Astrocyte (in vitro differentiated cells and primary cell): ENCODE measurements at regions not wholly inside any gene's neighbourhood (a gene's known extent, or its start where the extent isn't known, plus 50 kb on each side); places are given as distances from the start of the nearest gene placed in this dataset.

Experiments used
- EZH2 ChIP-seq: IDR thresholded peaks from 2 replicates; pipeline ENCODE4 v1.6.1; 2012; ENCODE audit warnings: mild to moderate bottlenecking, low read length, inconsistent platforms; ENCODE audit not compliant: insufficient read depth
- TF ChIP-seq, protein P1 (sequence below): IDR thresholded peaks from 2 replicates; pipeline ENCODE4 v1.5.1; 2011; ENCODE audit warnings: low read depth, mild to moderate bottlenecking, inconsistent platforms, low read length, moderate library complexity; ENCODE audit not compliant: insufficient read depth

DNA sequence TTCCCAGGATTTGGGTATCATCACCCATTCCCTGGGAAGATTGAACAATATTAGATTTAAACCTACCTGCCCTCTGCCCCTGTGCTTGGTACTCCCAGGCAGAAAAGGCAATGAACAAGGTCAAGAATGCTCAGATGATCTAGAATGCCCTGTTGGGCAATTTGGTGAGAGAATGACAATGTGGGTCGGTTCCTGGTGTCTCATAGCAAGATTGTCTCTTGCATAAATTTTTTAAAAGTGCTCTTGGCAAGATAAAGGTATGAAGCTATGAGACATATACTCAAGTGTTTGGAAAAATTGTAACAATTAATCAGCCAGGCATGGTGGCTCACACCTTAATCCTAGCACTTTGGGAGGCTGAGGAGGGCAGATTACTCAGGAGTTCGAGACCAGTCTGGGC, 86.0 kb upstream of the OTX2 start:
- TF ChIP-seq, protein P1, sequence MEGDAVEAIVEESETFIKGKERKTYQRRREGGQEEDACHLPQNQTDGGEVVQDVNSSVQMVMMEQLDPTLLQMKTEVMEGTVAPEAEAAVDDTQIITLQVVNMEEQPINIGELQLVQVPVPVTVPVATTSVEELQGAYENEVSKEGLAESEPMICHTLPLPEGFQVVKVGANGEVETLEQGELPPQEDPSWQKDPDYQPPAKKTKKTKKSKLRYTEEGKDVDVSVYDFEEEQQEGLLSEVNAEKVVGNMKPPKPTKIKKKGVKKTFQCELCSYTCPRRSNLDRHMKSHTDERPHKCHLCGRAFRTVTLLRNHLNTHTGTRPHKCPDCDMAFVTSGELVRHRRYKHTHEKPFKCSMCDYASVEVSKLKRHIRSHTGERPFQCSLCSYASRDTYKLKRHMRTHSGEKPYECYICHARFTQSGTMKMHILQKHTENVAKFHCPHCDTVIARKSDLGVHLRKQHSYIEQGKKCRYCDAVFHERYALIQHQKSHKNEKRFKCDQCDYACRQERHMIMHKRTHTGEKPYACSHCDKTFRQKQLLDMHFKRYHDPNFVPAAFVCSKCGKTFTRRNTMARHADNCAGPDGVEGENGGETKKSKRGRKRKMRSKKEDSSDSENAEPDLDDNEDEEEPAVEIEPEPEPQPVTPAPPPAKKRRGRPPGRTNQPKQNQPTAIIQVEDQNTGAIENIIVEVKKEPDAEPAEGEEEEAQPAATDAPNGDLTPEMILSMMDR: no peak
- no peak for TF ChIP-seq EZH2
